ENCODE measurements at regions not wholly inside any gene's neighbourhood (a gene's known extent, or its start where the extent isn't known, plus 50 kb on each side); places are given as distances from the start of the nearest gene placed in this dataset.

DNA sequence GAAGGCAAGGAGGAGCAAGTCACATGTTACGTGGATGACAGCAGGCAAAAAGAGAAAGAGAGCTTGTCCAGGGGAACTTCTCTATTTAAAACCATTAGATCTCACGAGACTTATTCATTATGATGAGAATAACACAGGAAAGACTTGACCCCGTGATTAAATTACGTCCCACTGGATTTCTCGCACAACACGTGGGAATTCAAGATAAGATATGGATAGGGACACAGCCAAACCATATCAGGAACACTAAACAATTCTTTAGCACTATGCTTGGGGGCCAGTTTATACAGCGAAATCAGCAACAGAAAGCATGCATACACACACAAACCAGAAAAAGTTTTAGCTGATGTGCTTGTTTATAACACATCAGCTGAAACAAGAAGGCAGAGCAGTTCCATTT is 704.2 kb downstream of the OTOL1 start (continued):
- TF ChIP-seq, protein P1, sequence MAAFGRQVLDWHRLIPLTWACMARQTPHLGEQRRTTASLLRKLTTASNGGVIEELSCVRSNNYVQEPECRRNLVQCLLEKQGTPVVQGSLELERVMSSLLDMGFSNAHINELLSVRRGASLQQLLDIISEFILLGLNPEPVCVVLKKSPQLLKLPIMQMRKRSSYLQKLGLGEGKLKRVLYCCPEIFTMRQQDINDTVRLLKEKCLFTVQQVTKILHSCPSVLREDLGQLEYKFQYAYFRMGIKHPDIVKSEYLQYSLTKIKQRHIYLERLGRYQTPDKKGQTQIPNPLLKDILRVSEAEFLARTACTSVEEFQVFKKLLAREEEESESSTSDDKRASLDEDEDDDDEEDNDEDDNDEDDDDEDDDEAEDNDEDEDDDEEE (CRISPR knock-in tag; IDR thresholded peaks at IDR 0.05), result no peak
- no peak for TF ChIP-seq RBM22 (optimal IDR thresholded peaks at IDR 0.05; ENCODE audit: low read length)

DNA sequence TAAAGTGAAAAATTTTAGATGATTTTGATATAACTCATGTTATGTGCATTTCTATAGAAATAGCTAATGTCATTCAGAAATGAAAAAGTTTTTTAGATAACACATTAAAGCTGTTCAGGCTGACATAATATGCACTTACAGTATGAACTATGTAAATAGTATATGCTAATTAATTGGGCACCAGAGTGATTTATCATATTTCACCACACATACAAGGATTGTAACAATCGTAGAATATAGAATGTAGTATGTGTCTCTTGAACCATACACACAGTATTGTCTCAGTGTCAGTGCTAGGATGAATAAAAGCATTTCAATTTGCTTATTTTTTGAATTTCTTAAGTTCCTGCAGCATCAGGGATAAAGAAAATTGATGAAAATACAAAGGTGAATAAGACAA is 710.0 kb downstream of the OTOL1 start:
- Histone ChIP-seq H3K79me2 (ENCODE audit: insufficient read depth, low read length) (no peaks in the 10 kb centered on the region), H2AFZ (ENCODE audit: low read length) (no peak overlapping the region), H4K20me1 (ENCODE audit: insufficient read depth, low read length) (no peaks in the 10 kb centered on the region), H3K27me3 (ENCODE audit: control insufficient read depth in 1 of 2, insufficient read depth in 2 of 2, low read length in 2 of 2) (no peaks in the 10 kb centered on the region), H3K9me3 (ENCODE audit: low read length) (no peaks in the 10 kb centered on the region), H3K4me2 (ENCODE audit: low read depth, low read length) (no peak overlapping the region), H3K36me3 (replicated peaks in 1 of 2; ENCODE audit: control insufficient read depth in 1 of 2, insufficient read depth in 2 of 2, low read length in 2 of 2) (no peaks in the 10 kb centered on the region), H3K9ac (ENCODE audit: insufficient read depth, low read depth, low read length) (no peak overlapping the region), H3K4me3 (replicated peaks in 1 of 3; ENCODE audit: insufficient read depth in 1 of 3, low read depth in 2 of 3, low read length in 3 of 3) (no peak overlapping the region), H3K27ac (ENCODE audit: extremely low read length, insufficient read depth, low read length) (no peak overlapping the region), H3K4me1 (ENCODE audit: insufficient read depth, low read length) (no peaks in the 10 kb centered on the region)
- ATAC-seq (no peak), DNase-seq (ENCODE audit: low spot score) (no peak), FAIRE-seq (no peak)
- ChIA-PET POLR2A (no interaction called here), CTCF (ENCODE audit: low intra/inter-chr PET ratio, low total read pairs) (no interaction called here)
- WGBS (ENCODE audit: low lambda C conversion rate), result 0% methylated on average over 1 of the region's 1 CpG
- intact Hi-C loops (cut with micrococcal nuclease; ENCODE audit: unreplicated experiment) (no loop called here), in situ Hi-C loops (cut with HindIII; ENCODE audit: extremely low pct_ligation_motif_present, low pct_unique_long_range_greater_than_20kb) (no loop called here)
- no TSS peak for BruUV-seq (replicated peaks)
- TF ChIP-seq ZNF616 (CRISPR knock-in tag; IDR thresholded peaks at IDR 0.05; ENCODE audit: low read depth), result no peak
- no peak for TF ChIP-seq ZNF772 (CRISPR knock-in tag; IDR thresholded peaks at IDR 0.05)
- no peak for TF ChIP-seq ISX (CRISPR knock-in tag; conservative IDR thresholded peaks at IDR 0.05)
- no peak for TF ChIP-seq CEBPG (CRISPR knock-in tag; IDR thresholded peaks at IDR 0.05)
- no peak for TF ChIP-seq ZNF224 (CRISPR knock-in tag; IDR thresholded peaks at IDR 0.05)
- TF ChIP-seq ZNF75D (CRISPR knock-in tag; IDR thresholded peaks at IDR 0.05; ENCODE audit: borderline replicate concordance), result no peak
- no peak for TF ChIP-seq ZNF354B (CRISPR knock-in tag; IDR thresholded peaks at IDR 0.05)
- TF ChIP-seq ZNF543 (CRISPR knock-in tag; IDR thresholded peaks at IDR 0.05), result no peak
- TF ChIP-seq, protein P2, sequence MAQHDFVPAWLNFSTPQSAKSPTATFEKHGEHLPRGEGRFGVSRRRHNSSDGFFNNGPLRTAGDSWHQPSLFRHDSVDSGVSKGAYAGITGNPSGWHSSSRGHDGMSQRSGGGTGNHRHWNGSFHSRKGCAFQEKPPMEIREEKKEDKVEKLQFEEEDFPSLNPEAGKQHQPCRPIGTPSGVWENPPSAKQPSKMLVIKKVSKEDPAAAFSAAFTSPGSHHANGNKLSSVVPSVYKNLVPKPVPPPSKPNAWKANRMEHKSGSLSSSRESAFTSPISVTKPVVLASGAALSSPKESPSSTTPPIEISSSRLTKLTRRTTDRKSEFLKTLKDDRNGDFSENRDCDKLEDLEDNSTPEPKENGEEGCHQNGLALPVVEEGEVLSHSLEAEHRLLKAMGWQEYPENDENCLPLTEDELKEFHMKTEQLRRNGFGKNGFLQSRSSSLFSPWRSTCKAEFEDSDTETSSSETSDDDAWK (CRISPR knock-in tag; IDR thresholded peaks at IDR 0.05), result no peak
- no peak for TF ChIP-seq TAF15 (IDR thresholded peaks at IDR 0.05; ENCODE audit: low read depth, low read length, poor library complexity, severe bottlenecking)
- no peak for TF ChIP-seq PTBP1 (IDR thresholded peaks at IDR 0.05; ENCODE audit: low read depth, low read length, poor library complexity, severe bottlenecking)
- TF ChIP-seq, protein P3, sequence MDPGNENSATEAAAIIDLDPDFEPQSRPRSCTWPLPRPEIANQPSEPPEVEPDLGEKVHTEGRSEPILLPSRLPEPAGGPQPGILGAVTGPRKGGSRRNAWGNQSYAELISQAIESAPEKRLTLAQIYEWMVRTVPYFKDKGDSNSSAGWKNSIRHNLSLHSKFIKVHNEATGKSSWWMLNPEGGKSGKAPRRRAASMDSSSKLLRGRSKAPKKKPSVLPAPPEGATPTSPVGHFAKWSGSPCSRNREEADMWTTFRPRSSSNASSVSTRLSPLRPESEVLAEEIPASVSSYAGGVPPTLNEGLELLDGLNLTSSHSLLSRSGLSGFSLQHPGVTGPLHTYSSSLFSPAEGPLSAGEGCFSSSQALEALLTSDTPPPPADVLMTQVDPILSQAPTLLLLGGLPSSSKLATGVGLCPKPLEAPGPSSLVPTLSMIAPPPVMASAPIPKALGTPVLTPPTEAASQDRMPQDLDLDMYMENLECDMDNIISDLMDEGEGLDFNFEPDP (CRISPR knock-in tag; conservative IDR thresholded peaks at IDR 0.05), result no peak
- TF ChIP-seq, protein P4, sequence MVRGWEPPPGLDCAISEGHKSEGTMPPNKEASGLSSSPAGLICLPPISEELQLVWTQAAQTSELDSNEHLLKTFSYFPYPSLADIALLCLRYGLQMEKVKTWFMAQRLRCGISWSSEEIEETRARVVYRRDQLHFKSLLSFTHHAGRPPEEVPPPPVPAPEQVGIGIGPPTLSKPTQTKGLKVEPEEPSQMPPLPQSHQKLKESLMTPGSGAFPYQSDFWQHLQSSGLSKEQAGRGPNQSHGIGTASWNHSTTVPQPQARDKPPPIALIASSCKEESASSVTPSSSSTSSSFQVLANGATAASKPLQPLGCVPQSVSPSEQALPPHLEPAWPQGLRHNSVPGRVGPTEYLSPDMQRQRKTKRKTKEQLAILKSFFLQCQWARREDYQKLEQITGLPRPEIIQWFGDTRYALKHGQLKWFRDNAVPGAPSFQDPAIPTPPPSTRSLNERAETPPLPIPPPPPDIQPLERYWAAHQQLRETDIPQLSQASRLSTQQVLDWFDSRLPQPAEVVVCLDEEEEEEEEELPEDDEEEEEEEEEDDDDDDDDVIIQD (CRISPR knock-in tag; IDR thresholded peaks at IDR 0.05; ENCODE audit: low read depth), result no peak
- TF ChIP-seq, protein P5, sequence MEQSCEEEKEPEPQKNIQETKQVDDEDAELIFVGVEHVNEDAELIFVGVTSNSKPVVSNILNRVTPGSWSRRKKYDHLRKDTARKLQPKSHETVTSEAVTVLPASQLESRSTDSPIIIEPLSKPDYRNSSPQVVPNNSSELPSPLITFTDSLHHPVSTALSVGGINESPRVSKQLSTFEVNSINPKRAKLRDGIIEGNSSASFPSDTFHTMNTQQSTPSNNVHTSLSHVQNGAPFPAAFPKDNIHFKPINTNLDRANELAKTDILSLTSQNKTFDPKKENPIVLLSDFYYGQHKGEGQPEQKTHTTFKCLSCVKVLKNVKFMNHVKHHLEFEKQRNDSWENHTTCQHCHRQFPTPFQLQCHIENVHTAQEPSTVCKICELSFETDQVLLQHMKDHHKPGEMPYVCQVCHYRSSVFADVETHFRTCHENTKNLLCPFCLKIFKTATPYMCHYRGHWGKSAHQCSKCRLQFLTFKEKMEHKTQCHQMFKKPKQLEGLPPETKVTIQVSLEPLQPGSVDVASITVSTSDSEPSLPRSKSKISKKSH (CRISPR knock-in tag; IDR thresholded peaks at IDR 0.05; ENCODE audit: borderline replicate concordance), result no peak

Data from HepG2 (cell line).